Mesendoderm (in vitro differentiated cells): ENCODE measurements at regions not wholly inside any gene's neighbourhood (a gene's known extent, or its start where the extent isn't known, plus 50 kb on each side); places are given as distances from the start of the nearest gene placed in this dataset.
A peak's percentile ranks its signal among the peaks of the same experiment; 100 is the strongest.

Experiments
- DNase-seq: peaks from one replicate; pipeline ENCODE4 v3.0.0; 2013
- H2AK5ac ChIP-seq: 2 replicates; pipeline ENCODE4 v1.6.1; 2013; ENCODE audit warnings: low read length, inconsistent platforms
- H2BK120ac ChIP-seq: 2 replicates; pipeline ENCODE4 v1.6.1; 2013; ENCODE audit warnings: low read depth, mild to moderate bottlenecking, low read length, moderate library complexity, mixed read lengths
- H2BK15ac ChIP-seq: replicated peaks from 2 replicates; pipeline ENCODE4 v1.6.1; 2013; ENCODE audit warnings: low read depth, mild to moderate bottlenecking, moderate library complexity
- H2BK5ac ChIP-seq: 2 replicates; pipeline ENCODE4 v1.6.1; 2013; ENCODE audit warnings: low read length, inconsistent platforms
- H3K18ac ChIP-seq: 2 replicates; pipeline ENCODE4 v1.6.1; 2013; ENCODE audit warnings: mild to moderate bottlenecking, low read length, mixed read lengths
- H3K23ac ChIP-seq: one replicate; pipeline ENCODE4 v1.6.1; 2013; ENCODE audit warnings: low read length
- H3K27ac ChIP-seq: 2 replicates; pipeline ENCODE4 v1.5.1; 2013; ENCODE audit warnings: low read depth, mild to moderate bottlenecking, inconsistent platforms, low read length, moderate library complexity
- H3K27me3 ChIP-seq: 2 replicates; pipeline ENCODE4 v1.6.1; 2013; ENCODE audit warnings: low read length, control low read depth, mild to moderate bottlenecking, inconsistent platforms; ENCODE audit not compliant: insufficient read depth, poor library complexity
- H3K36me3 ChIP-seq: 2 replicates; pipeline ENCODE4 v1.6.1; 2013; ENCODE audit warnings: low read length, inconsistent platforms; ENCODE audit not compliant: control insufficient read depth, insufficient read depth
- H3K4ac ChIP-seq: one replicate; pipeline ENCODE4 v1.6.1; 2013; ENCODE audit warnings: low read depth, mild to moderate bottlenecking, low read length, moderate library complexity
- H3K4me1 ChIP-seq: 2 replicates; pipeline ENCODE4 v1.6.1; 2013; ENCODE audit warnings: low read depth, low read length, inconsistent platforms; ENCODE audit not compliant: control insufficient read depth
- H3K4me2 ChIP-seq: 2 replicates; pipeline ENCODE4 v1.6.1; 2013; ENCODE audit warnings: low read length
- H3K4me3 ChIP-seq: 2 replicates; pipeline ENCODE4 v1.5.1; 2013; ENCODE audit warnings: mild to moderate bottlenecking, low read length
- H3K56ac ChIP-seq: one replicate; pipeline ENCODE4 v1.6.1; 2013; ENCODE audit warnings: low read length
- H3K79me1 ChIP-seq: 2 replicates; pipeline ENCODE4 v1.6.1; 2013; ENCODE audit warnings: low read length, inconsistent platforms
- H3K79me2 ChIP-seq: 2 replicates; pipeline ENCODE4 v1.6.1; 2013; ENCODE audit warnings: mild to moderate bottlenecking, low read length; ENCODE audit not compliant: control insufficient read depth, insufficient read depth
- H3K9ac ChIP-seq: 2 replicates; pipeline ENCODE4 v1.6.1; 2013; ENCODE audit warnings: low read length, inconsistent platforms
- H4K5ac ChIP-seq: one replicate; pipeline ENCODE4 v1.6.1; 2013; ENCODE audit warnings: low read length
- H4K8ac ChIP-seq: one replicate; pipeline ENCODE4 v1.6.1; 2013; ENCODE audit warnings: low read depth, mild to moderate bottlenecking, control low read depth, low read length, moderate library complexity
- WGBS: extraction: QIAGEN DNeasy Blood & Tissue Kit; methylation state at CpG from one replicate; pipeline ENCODE4 v1.1.7; 2013; ENCODE audit warnings: low lambda C conversion rate, missing lambda C conversion rate; ENCODE audit not compliant: insufficient coverage; ENCODE audit errors: extremely low coverage; 5-methylcytosine and 5-hydroxymethylcytosine counted together

GRCh38 chr3:44048196-44048924, 193.3 kb upstream of the TOPAZ1 start:
- Histone ChIP-seq H3K4me3 (no peak overlapping the region), H3K4ac (peak overlapping the region; percentile 67), H4K8ac (no peak overlapping the region), H3K79me1 (no peaks in the 10 kb centered on the region), H3K23ac (no peak overlapping the region), H4K5ac (no peak overlapping the region), H3K9ac (no peak overlapping the region), H2AK5ac (no peak overlapping the region), H3K27ac (peak overlapping the region; percentile 26), H2BK5ac (no peak overlapping the region), H3K4me2 (no peak overlapping the region), H2BK120ac (no peak overlapping the region), H3K56ac (no peak overlapping the region), H3K79me2 (no peaks in the 10 kb centered on the region), H2BK15ac (no peak overlapping the region), H3K27me3 (no peaks in the 10 kb centered on the region), H3K36me3 (no peaks in the 10 kb centered on the region), H3K18ac (no peak overlapping the region), H3K4me1 (peaks cover 7% of the 10 kb centered on the region)
- DNase-seq = peak; percentile 88
- WGBS = no CpG with 5 or more reads among the region's 3 CpGs

DNA sequence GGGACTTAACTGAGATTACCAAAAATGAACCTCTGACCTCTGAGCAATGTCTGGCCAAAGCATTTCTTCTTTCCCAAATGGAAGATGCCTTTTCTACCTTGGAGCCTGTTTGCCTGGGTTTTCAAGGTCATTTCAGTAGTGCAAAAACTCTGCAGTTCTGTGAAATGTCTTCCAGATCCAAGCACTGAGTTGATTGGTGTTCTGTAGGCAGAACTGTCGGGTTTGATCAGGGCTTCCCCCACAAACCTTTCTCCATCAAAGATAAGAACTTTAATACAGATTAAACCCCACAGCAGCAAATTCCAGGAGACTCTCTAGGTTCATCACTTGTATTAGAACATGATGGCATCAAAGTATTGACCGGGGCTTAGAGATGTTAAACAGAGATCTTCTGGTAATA, 192.7 kb upstream of the TOPAZ1 start:
- H3K4me2 ChIP-seq = no peak overlapping the region
- peak overlapping the region; percentile 26 for H3K27ac ChIP-seq
- H4K5ac ChIP-seq = no peak overlapping the region
- H2BK5ac ChIP-seq = no peak overlapping the region
- H4K8ac ChIP-seq = no peak overlapping the region
- H3K23ac ChIP-seq = no peak overlapping the region
- no peak overlapping the region for H3K18ac ChIP-seq
- no peaks in the 10 kb centered on the region for H3K79me2 ChIP-seq
- H3K27me3 ChIP-seq = no peaks in the 10 kb centered on the region
- H3K79me1 ChIP-seq = no peaks in the 10 kb centered on the region
- H3K4me1 ChIP-seq = peaks cover 7% of the 10 kb centered on the region
- H3K56ac ChIP-seq = no peak overlapping the region
- no peak overlapping the region for H3K9ac ChIP-seq
- WGBS = no CpG with 5 or more reads among the region's 2 CpGs
- no peak overlapping the region for H2AK5ac ChIP-seq
- H3K36me3 ChIP-seq = no peaks in the 10 kb centered on the region
- H3K4me3 ChIP-seq = no peak overlapping the region
- no peak overlapping the region for H2BK120ac ChIP-seq
- H2BK15ac ChIP-seq = no peak overlapping the region
- H3K4ac ChIP-seq = peak overlapping the region; percentile 67
- DNase-seq = no peak

GRCh38 chr3:44050101-44050500, 191.6 kb upstream of the TOPAZ1 start:
- Histone ChIP-seq H3K79me1 (no peaks in the 10 kb centered on the region), H2AK5ac (no peak overlapping the region), H4K5ac (no peak overlapping the region), H2BK120ac (no peak overlapping the region), H3K27ac (no peak overlapping the region), H3K56ac (no peak overlapping the region), H3K4ac (no peak overlapping the region), H2BK5ac (no peak overlapping the region), H3K4me1 (peaks cover 7% of the 10 kb centered on the region), H3K4me2 (no peak overlapping the region), H3K18ac (no peak overlapping the region), H4K8ac (no peak overlapping the region), H2BK15ac (no peak overlapping the region), H3K79me2 (no peaks in the 10 kb centered on the region), H3K9ac (no peak overlapping the region), H3K36me3 (no peaks in the 10 kb centered on the region), H3K27me3 (no peaks in the 10 kb centered on the region), H3K4me3 (no peak overlapping the region), H3K23ac (no peak overlapping the region)
- no CpG with 5 or more reads among the region's 9 CpGs for WGBS
- no peak for DNase-seq

GRCh38 chr3:44050867-44051266, 190.8 kb upstream of the TOPAZ1 start:
- Histone ChIP-seq H2AK5ac (no peak overlapping the region), H3K4ac (no peak overlapping the region), H3K79me2 (no peaks in the 10 kb centered on the region), H4K5ac (no peak overlapping the region), H2BK5ac (no peak overlapping the region), H3K23ac (no peak overlapping the region), H3K4me3 (no peak overlapping the region), H3K18ac (no peak overlapping the region), H2BK15ac (no peak overlapping the region), H2BK120ac (no peak overlapping the region), H3K4me1 (peaks cover 7% of the 10 kb centered on the region), H4K8ac (no peak overlapping the region), H3K36me3 (no peaks in the 10 kb centered on the region), H3K56ac (no peak overlapping the region), H3K9ac (no peak overlapping the region), H3K27me3 (no peaks in the 10 kb centered on the region), H3K4me2 (no peak overlapping the region), H3K27ac (no peak overlapping the region), H3K79me1 (no peaks in the 10 kb centered on the region)
- DNase-seq = no peak
- no CpG with 5 or more reads among the region's 3 CpGs for WGBS

- no CpG with 5 or more reads among the region's 3 CpGs for WGBS
- no peak overlapping the region for H4K5ac ChIP-seq
- no peak overlapping the region for H3K4me3 ChIP-seq
- H3K79me1 ChIP-seq = no peaks in the 10 kb centered on the region
- H3K56ac ChIP-seq = no peak overlapping the region
- no peak for DNase-seq
- H2AK5ac ChIP-seq = no peak overlapping the region
- no peak overlapping the region for H4K8ac ChIP-seq
- H3K4me1 ChIP-seq = peaks cover 5% of the 10 kb centered on the region
- no peak overlapping the region for H2BK15ac ChIP-seq
- no peak overlapping the region for H3K27ac ChIP-seq
- no peaks in the 10 kb centered on the region for H3K36me3 ChIP-seq
- H3K4me2 ChIP-seq = no peak overlapping the region
- no peak overlapping the region for H2BK5ac ChIP-seq
- no peak overlapping the region for H3K23ac ChIP-seq
- H3K4ac ChIP-seq = no peak overlapping the region
- no peaks in the 10 kb centered on the region for H3K27me3 ChIP-seq
- H3K9ac ChIP-seq = no peak overlapping the region
- no peak overlapping the region for H3K18ac ChIP-seq
- H3K79me2 ChIP-seq = no peaks in the 10 kb centered on the region
- no peak overlapping the region for H2BK120ac ChIP-seq
Measured at GRCh38 chr3:44055951-44056350, 185.7 kb upstream of the TOPAZ1 start.
